ENCODE measurements at regions not wholly inside any gene's neighbourhood (a gene's known extent, or its start where the extent isn't known, plus 50 kb on each side); places are given as distances from the start of the nearest gene placed in this dataset.

- no peak for DNase-seq (ENCODE audit: low spot score)
These were observed 50.3 kb downstream of the PLXNA1 start for GRCh38 chr3:127033171-127033570.

- no peak for DNase-seq (ENCODE audit: low spot score)
These were observed 50.9 kb downstream of the PLXNA1 start for GRCh38 chr3:127033786-127034185.

- no peak for DNase-seq (ENCODE audit: low spot score)
These were observed 51.5 kb downstream of the PLXNA1 start for GRCh38 chr3:127034195-127034989.

- no peak for DNase-seq (ENCODE audit: low spot score)
These were observed 52.2 kb downstream of the PLXNA1 start for GRCh38 chr3:127034990-127035652.

GRCh38 chr3:127035677-127036076 lies 52.8 kb downstream of the PLXNA1 start:
- no peak for DNase-seq (ENCODE audit: low spot score)

GRCh38 chr3:127036209-127037020 lies 53.5 kb downstream of the PLXNA1 start:
- no peak for DNase-seq (ENCODE audit: low spot score)

GRCh38 chr3:127037021-127037400 lies 54.1 kb downstream of the PLXNA1 start:
- DNase-seq (ENCODE audit: low spot score), result no peak

GRCh38 chr3:127037418-127037841 lies 54.5 kb downstream of the PLXNA1 start:
- no peak for DNase-seq (ENCODE audit: low spot score)

- DNase-seq (ENCODE audit: low spot score), result no peak
These were observed 55.1 kb downstream of the PLXNA1 start for GRCh38 chr3:127037971-127038446.

- no peak for DNase-seq (ENCODE audit: low spot score)
These were observed 55.6 kb downstream of the PLXNA1 start for GRCh38 chr3:127038466-127038865.

- DNase-seq (ENCODE audit: low spot score), result no peak
These were observed 56.1 kb downstream of the PLXNA1 start for GRCh38 chr3:127038923-127039581.

- DNase-seq (ENCODE audit: low spot score), result no peak
These were observed 56.8 kb downstream of the PLXNA1 start for GRCh38 chr3:127039719-127040118.

- DNase-seq (ENCODE audit: low spot score), result no peak
These were observed 57.3 kb downstream of the PLXNA1 start for GRCh38 chr3:127040216-127040615.

GRCh38 chr3:127041264-127041820 lies 58.4 kb downstream of the PLXNA1 start:
- DNase-seq (ENCODE audit: low spot score), result no peak

- DNase-seq (ENCODE audit: low spot score), result no peak
These were observed 59.0 kb downstream of the PLXNA1 start for GRCh38 chr3:127041933-127042332.

GRCh38 chr3:127042634-127043033 lies 59.7 kb downstream of the PLXNA1 start:
- DNase-seq (ENCODE audit: low spot score), result no peak

- DNase-seq (ENCODE audit: low spot score), result no peak
These were observed 60.2 kb downstream of the PLXNA1 start for GRCh38 chr3:127043041-127043641.

- no peak for DNase-seq (ENCODE audit: low spot score)
These were observed 61.0 kb downstream of the PLXNA1 start for GRCh38 chr3:127043731-127044510.

- DNase-seq (ENCODE audit: low spot score), result peak; percentile 29
These were observed 62.1 kb downstream of the PLXNA1 start for GRCh38 chr3:127044996-127045395.

- no peak for DNase-seq (ENCODE audit: low spot score)
These were observed 62.6 kb downstream of the PLXNA1 start for GRCh38 chr3:127045435-127046045.

Data from germinal center (tissue), 1 donor.